Midbrain (tissue), 1 donor: ENCODE measurements at regions not wholly inside any gene's neighbourhood (a gene's known extent, or its start where the extent isn't known, plus 50 kb on each side); places are given as distances from the start of the nearest gene placed in this dataset.

Experiments used
- DNase-seq: peaks from one replicate; lab custom pipeline; 2025; lab: John Stamatoyannopoulos, UW

- no peak for DNase-seq
These were observed 297.9 kb downstream of the SOX11 start for GRCh38 chr2:5990086-5990485.

GRCh38 chr2:5991305-5991968 is 299.3 kb downstream of the SOX11 start:
- no peak for DNase-seq

- no peak for DNase-seq
These were observed 303.6 kb downstream of the SOX11 start for GRCh38 chr2:5995832-5996231.

- DNase-seq: no peak
These were observed 316.0 kb downstream of the SOX11 start for GRCh38 chr2:6008186-6008585.

GRCh38 chr2:6008726-6009125 is 316.5 kb downstream of the SOX11 start:
- no peak for DNase-seq

GRCh38 chr2:6010163-6010562 is 318.0 kb downstream of the SOX11 start:
- DNase-seq: no peak

- no peak for DNase-seq
These were observed 319.7 kb downstream of the SOX11 start for GRCh38 chr2:6011921-6012320.

GRCh38 chr2:6017736-6018286 is 325.6 kb downstream of the SOX11 start:
- no peak for DNase-seq

GRCh38 chr2:6024229-6024628 is 332.0 kb downstream of the SOX11 start:
- no peak for DNase-seq

- DNase-seq: no peak
These were observed 332.6 kb downstream of the SOX11 start for GRCh38 chr2:6024784-6025183.

- no peak for DNase-seq
These were observed 333.2 kb downstream of the SOX11 start for GRCh38 chr2:6025391-6025790.

GRCh38 chr2:6027066-6027465 is 334.9 kb downstream of the SOX11 start:
- DNase-seq: no peak

GRCh38 chr2:6031200-6031867 is 339.1 kb downstream of the SOX11 start:
- DNase-seq: no peak

GRCh38 chr2:6036211-6036610 is 344.0 kb downstream of the SOX11 start:
- DNase-seq: no peak

GRCh38 chr2:6043238-6043637 is 351.1 kb downstream of the SOX11 start:
- DNase-seq: no peak

- DNase-seq: no peak
These were observed 360.5 kb downstream of the SOX11 start for GRCh38 chr2:6052649-6053048.

- DNase-seq: no peak
These were observed 361.6 kb downstream of the SOX11 start for GRCh38 chr2:6053743-6054142.

- DNase-seq: no peak
These were observed 362.0 kb downstream of the SOX11 start for GRCh38 chr2:6054161-6054671.

- no peak for DNase-seq
These were observed 368.9 kb downstream of the SOX11 start for GRCh38 chr2:6060992-6061663.

- DNase-seq: no peak
These were observed 372.6 kb downstream of the SOX11 start for GRCh38 chr2:6064757-6065156.

GRCh38 chr2:6065703-6066102 is 373.5 kb downstream of the SOX11 start:
- DNase-seq: no peak

GRCh38 chr2:6067089-6067488 is 374.9 kb downstream of the SOX11 start:
- DNase-seq: no peak

GRCh38 chr2:6067806-6068205 is 375.6 kb downstream of the SOX11 start:
- DNase-seq: no peak
